HG03097 (cell line): ENCODE measurements at regions not wholly inside any gene's neighbourhood (a gene's known extent, or its start where the extent isn't known, plus 50 kb on each side); places are given as distances from the start of the nearest gene placed in this dataset.

Source experiments
- ATAC-seq: cut with Tn5 transposase; IDR thresholded peaks from one replicate; pipeline ENCODE4 v1.9.1; 2021; ENCODE audit not compliant: unreplicated experiment, low FRiP score

DNA sequence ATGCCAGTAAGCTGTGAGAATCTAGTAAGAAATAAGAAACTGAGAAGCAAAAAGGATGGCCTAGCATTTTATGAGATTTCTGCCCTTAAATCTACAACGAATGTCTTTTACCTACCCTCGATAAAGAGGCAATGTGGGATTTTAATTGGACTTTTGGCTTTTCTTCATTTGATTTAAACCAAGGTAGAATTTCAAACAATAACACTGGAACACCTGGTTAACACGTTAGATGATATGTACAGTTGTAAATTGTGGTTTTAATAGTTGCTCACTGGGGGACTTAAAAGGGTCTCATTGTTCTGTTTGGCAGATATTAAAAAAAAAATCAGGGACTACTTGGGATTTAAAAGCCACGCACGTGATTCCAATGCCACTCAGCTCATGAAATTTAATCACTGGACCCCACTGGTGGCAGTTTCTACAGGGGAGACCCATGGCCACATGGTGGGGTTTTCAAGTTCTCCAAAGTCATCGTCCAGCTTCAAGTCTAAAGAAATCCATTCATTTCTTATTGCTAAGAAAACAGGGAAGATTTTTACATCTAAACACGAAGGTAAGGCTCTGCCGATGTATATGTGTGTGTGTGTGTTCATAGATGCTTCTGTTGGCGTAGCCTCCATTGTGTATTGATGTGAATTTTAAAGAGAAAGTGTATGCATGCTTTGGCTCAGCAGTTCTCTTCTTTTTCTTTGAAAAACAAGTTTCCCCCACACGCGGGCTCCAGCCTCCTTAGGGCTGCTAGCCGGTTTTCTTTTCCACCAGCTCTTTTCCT is 588.6 kb upstream of the MKI67 start:
- no peak for ATAC-seq

DNA sequence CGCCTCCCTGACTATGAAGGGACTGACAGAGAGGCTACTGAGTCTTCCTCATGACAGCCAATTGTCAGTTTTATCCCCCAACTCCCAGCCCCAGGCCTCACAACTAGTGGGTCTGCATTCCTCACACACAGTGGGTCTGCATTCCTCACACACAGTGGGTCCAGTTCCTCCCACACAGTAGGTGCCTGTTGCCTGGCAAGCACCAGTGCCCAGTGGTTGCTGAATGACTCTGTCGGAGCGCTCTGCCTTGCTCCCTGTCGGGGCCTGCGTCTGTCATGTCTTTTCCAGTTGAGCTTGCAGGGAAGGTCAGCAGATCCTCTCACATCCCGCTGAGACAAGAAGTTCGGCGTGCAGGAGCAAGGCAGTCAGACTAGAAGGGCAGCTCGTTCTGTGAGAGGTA is 590.0 kb upstream of the MKI67 start:
- no peak for ATAC-seq

DNA sequence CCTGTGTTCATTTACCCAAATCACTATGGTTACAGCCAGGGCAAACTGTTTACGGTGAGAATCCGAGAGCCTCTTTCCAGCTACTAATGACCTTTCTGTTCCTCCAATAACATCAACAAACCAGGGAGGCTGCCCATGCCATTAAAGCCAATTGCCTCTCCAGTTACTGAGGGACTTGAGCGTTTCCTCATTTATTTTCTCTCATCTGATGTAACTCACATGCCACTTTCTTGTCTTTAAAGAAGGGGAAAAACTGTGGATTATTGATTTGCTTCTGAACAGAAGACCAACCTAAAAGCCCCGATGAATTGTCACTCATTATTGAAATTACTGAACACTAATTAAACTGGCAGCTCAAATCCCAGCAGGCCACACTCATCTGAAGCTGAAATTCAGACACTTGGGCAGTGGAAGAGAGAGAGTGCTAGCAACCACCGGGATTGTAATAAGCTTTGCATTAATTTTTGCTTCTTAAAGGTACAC is 595.8 kb upstream of the MKI67 start:
- no peak for ATAC-seq

DNA sequence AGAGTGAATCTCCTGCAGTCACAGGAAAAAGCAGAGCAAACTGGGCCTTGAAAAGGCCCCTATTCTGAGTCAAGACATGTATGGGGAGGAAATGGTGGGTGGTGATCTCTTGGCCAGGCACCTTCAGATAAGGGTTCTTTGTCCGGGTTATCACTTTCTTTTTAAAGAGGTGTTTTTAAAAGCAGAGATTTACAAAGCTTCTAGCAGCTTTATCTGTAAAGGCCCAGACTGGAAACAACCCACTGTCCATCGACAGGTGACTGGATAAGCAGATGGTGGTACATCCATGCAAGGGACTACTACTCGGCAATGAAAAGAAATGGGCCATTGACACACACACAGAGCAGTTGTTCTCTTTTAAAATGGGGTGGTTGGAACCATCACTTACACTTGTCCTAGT is 596.7 kb upstream of the MKI67 start:
- ATAC-seq, result no peak

DNA sequence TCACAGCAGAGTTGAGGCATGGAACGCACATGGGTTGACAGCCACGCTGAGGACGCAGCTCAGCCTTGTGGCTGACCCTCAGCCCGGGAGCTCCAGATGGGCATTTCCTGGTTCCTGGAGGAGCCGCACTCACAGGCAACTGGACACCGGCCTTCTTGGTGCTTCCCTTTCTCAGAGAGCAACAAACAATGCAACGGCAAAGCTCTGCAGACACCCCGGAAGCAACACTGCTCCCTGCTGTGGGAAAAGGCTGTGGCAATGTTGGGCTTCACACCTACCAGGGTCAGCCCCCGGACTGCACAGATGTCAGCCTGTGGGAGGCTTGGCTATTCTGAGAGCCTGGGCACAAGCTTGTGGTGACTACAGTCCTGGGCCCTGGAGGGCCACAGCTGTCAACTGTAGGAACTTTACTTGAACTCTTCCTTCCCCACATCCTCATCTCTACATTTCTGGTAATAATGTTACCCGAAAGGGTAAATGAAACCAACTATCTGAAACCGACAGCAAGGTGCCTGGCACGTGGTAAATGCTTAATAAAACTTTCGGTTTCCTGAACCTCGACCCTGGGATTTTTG is 597.5 kb upstream of the MKI67 start:
- ATAC-seq, result no peak

DNA sequence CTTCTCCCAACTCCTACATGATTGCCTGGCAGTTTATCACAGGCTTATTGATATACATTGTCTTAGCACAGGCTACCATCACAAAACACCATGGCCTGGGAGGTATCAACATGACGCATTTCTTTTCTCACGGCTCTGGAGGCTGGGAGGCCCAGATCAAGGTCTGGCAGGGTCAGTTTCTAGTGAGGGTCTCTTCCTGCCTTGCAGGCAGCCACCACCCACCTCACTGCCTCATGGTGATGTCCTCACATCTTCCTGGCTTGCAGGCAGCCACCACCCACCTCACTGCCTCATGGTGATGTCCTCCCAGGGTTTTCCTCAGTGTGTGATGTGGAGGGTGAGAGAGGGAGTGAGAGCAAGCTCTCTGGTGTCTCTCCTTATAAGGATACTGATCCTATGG is 599.3 kb upstream of the MKI67 start:
- ATAC-seq, result no peak

DNA sequence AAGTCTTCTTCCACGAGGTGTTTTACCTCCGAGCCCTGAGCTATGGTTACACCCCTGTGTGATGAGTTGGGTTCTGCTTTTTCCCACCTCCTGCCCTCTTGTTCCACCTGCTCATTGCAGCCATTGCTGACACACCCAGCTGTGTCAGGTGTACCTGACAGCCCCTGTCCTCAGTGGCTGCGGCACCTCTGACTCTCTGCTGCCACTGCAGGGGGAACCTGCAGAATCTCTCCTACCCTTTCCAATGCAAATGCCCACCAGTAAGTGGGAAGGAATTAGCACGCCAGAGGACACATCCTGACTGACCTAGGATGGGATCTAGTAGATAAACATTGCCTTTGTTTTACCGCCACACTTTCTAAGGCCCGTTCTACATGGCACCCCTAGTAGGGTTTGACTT is 600.9 kb upstream of the MKI67 start:
- no peak for ATAC-seq

DNA sequence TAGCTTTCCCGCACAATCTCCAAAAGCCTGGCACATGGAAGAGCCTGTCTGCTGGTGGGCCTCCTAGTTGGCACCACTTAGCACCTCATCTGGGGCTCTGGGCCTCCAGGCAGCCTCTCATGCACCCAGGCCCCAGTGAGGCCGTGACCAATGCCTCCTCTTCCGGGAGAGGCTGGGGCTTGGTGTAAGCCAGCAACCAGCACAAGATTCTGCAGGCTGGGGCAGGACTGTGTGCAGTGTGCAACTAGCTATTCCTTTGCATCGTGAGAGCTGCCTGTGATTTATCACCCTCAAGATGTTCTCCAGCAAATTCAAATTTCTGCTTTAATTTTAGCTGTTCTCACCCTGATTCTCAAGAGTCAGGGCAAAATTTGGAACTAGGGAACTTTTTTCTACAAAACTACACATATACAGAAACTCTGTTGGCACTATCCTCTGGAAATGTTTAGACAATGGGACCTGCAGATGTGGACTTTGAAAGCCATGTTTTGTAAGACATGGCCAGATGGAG is 603.7 kb upstream of the MKI67 start:
- no peak for ATAC-seq

DNA sequence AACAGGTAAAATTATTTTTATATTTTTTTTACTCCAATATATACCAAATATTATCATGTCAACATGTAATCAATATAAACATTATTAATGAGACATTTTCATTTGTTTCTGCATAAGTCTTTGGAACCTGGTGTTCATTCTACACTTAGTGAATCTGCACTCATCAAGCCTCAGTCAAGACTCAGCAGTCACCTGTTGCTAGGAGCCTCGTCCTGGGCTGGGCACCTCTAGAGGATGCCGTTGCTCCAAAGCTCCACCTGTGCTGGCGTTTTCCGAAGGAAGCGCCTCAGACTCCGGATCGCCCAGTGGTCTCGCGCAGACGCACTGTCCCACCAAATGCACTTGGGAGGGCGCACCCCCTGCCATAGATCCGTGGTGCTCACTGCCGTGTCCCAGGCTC is 604.7 kb upstream of the MKI67 start:
- no peak for ATAC-seq

DNA sequence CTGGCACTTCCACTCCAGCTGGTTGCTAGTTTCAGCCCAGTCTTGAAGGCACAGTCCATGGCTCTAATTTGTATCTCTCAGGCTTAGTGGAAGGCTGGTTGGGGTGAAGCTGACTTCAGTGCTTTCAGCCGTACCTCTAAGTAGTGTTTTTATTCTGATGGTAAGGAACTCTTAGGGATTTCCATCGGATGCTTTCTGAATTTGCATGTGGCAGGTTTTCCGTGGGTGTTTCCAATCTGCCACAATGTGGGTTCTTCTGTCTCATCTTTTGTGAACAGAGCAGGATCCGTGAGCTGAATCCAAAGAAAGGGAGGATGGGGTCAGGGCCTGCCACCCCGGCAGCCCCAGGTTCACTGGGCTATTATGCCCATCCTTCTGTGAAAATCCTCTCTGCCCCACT is 607.9 kb upstream of the MKI67 start:
- ATAC-seq, result no peak

DNA sequence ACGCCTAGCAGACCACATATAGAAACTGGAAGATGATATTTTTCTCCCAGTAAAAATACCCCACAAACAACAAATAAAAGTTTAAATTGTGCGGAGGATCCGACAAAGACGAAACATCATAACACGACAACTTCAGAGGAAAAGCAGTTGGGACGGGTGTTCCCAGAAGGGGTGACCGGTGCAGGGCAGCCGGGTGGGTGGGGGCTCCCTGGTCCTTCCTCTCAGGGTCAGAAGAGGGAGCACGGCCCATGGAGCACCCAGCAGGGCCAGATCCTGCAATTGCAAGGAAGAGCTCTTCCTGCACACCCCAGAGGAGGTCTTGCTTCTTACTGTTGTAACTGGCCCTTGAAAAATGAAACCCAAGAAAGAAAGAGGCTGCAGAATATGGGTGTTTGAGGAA is 608.5 kb upstream of the MKI67 start:
- no peak for ATAC-seq

DNA sequence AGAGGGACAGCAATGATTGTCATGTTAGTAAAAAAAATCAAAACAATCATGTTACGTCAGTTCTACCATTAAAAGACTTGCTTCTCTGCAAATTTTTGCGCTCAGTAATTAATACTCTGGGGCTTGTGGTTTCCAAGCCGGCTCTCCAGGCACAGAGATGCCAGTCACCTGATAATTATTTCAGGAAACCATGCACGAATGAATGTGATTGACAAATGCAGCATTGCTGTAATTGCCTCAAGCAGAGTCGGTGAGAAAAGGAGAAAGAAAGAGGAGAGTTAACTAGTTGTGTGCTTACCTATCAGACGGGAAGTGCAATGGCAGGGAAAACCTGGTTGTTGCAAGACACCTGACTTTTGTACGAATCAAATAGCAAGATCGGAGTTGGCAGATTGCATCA is 609.8 kb upstream of the MKI67 start:
- ATAC-seq, result no peak

DNA sequence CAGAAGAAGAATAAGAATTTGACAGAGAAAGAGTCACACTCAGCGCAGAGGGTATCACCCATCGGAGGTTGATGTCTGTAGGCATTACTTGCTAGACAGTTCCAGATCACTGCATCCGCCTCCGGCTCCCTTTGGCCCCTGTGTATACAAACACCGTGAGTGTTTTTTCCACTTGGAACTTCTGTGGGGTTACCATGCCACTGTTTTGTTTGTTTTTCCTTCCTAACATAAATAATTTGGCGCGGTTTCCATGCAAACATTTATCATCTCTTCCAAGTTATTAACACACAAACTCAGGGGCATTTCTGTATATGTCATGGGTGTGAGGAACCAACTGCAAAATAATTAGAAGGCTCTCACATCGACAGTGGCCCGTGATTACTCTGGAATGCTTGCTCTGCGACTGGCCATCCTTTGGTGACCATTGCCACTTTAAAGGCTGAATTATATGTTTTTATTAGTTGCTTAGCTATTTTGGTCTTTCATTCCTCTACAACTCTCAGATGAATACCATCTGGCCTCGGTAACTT is 612.2 kb upstream of the MKI67 start:
- ATAC-seq, result no peak

DNA sequence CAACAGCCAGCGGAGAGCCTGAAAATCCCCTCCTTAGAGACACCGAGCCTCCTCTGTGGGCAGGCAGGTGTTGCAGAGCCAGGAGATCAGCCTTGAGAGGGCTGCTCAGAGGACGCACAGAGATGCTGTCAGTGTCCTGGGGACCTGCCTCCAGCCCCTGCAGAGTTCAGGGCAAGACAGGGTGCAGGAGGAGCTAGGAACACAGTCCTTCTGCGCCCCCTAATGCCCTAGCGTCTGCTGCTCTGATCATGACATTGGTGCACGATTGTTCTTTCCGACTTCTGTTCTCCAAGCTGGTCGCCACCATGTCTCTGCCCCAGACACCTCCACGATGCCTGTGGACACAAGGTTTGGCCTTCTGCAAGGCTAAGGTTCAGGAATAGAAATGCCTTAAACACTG is 613.7 kb upstream of the MKI67 start:
- ATAC-seq, result no peak

DNA sequence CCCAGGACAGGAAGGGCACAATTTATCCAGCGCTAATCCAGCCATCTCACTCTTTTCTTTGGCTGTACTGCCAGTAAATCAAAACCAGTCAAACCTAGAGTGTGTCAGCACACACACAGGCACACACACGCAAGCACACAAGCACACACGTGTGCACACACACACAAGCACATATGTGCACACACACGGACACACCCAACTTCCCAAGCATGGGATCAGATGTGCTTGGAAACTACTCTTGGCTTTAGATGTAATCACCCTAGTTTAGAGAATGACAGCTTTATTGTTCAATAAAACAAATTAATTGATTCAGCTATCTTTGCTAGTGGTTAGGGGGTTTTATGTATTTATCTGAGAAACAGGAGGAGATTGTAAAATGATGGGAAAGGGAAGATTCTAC is 615.0 kb upstream of the MKI67 start:
- no peak for ATAC-seq

DNA sequence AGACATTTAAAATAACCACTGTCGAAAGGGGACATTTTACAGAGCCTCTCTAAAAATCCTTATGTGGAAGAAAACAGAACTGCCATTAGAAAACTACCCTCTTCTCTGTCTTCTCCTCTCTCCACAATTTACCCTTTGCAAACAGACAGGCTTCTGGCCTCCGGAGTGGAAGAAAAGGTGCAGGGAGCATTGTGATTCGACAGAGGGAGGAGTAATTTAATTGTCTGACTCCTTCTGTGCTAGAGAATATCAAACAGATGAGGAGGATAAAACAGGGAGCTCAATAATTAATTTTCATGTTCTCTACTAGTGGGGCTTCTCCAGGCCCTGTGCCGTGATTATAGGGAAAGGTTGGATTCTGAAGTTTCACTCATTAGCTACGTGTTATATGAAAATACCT is 615.5 kb upstream of the MKI67 start:
- ATAC-seq, result no peak

DNA sequence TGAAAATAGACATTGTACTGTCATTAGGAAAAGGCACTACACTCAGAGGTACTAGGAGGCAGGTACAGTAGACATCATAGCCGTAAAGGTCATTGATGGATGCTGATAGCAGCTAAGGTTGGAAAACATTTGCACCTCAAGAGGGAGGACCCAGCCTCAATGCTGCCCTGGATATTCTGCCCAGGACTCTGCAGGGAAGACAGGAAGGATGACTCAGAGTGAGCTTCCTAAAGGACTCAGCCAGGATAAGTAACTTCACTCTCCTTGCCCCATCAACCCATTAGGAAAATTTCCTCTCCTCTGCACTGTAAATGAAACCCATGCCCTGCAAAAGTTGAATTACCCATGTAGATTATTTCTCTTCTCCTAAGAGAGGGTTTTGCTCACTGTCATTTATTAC is 617.9 kb upstream of the MKI67 start:
- ATAC-seq, result no peak

DNA sequence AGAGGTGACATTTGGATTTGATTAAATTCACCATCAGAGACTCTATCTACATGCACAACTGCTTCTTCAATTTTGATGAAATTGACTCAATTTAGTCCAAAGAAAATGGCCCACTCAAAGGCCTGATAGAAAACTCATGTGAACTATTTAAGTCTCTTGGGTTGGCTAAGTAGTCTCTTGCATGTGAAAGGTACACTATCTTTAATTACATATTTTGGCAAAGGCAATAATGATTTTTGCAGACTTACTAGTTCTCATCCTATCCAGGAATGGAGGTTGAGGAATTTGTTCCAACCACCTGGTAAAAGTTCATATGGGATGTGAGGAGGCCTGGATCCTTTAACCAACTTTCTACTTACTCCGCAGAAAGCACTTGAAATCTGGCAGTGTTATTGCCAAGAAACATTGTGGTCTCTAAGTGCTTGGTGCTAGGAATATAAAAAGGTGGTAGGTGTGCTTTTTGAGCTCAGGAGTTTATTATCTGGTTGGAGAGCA is 618.6 kb upstream of the MKI67 start:
- no peak for ATAC-seq

DNA sequence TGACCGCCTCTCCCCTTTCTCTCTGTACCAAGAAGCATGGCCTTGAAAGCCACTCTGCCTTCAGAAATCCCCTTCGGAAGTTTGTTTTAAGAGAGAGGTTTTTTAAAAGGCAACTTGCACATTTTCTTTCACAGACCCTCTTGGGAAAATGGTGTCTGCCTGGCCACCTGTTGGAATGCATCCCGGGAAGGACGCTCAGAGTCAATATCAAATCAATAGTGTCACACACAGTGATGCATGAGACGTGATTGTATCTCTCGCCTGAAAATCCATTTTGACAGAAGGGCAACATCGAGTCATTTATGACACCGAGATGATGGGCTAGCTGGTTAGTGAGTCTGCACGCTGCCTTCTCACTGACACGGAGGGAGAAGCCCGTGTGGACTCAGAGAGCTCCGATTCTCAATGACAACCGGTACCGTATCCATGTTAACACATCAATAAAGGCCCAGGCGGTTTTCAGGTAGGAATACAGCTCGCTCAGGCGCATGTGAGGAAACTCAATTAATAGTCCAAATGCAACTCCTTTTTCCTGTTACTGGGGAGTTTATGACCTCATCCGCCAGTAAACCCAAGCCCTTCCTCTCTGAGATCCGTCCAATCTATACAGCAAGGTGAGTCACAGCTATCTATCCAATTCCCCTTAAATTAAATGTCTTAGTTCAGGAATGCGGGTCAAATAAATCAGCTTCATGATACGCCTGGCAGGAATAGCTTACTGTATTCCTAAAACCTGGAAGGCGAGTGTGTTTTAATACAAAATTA is 621.5 kb upstream of the MKI67 start:
- ATAC-seq, result no peak

DNA sequence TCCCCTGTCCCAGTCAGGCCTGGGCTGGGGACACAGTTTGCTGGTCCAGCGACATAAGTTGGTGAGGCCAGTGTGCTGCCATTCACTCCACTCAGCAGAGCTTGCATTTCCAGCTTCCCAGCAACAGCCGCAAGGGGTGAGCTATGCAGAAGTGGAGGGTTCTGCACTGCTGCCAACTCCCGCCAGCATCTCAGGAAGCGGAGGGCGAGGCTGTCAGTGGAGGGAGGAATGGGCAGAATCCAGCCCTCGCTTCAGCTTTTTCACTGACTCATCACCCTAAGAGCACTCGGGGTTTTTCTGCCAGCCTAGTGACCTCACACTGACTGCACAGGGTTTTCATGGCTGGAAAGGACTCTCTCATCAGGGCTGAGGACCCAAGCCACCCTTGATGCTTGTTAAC is 625.1 kb upstream of the MKI67 start:
- no peak for ATAC-seq

DNA sequence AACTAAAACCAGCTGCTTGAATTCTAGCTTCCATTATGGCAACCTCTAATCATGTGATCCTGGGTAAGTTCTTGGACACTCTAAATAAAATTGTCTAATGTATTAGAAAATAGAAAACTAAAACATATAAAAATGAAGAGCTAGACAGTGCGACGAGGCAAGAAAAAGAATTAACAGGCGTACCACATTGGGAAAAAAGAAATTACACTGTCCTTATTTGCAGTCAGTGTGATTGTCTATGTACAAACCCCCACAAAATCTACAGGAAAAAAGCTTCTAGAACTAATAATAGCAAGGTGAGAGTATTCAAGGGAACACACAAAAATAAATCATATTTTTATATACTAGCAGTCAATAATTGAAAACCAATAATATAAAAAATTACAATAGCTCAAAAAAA is 625.6 kb upstream of the MKI67 start:
- ATAC-seq, result no peak
